Liver (tissue), 3 donors: ENCODE measurements at regions not wholly inside any gene's neighbourhood (a gene's known extent, or its start where the extent isn't known, plus 50 kb on each side); places are given as distances from the start of the nearest gene placed in this dataset.

Source experiments
- SP1 ChIP-seq: IDR thresholded peaks from 2 replicates; pipeline ENCODE4 v1.6.1; 2018; ENCODE audit warnings: antibody characterized with exemption, mild to moderate bottlenecking
- TF ChIP-seq, protein P1 (sequence below): fragments of 150-350 bp; IDR thresholded peaks from 2 replicates; pipeline ENCODE4 v1.5.1; 2017; ENCODE audit warnings: improper control_type of control experiment, low read depth, low read length; ENCODE audit not compliant: missing input control
- donor health status: healthy.
- donor health status: healthy.

DNA sequence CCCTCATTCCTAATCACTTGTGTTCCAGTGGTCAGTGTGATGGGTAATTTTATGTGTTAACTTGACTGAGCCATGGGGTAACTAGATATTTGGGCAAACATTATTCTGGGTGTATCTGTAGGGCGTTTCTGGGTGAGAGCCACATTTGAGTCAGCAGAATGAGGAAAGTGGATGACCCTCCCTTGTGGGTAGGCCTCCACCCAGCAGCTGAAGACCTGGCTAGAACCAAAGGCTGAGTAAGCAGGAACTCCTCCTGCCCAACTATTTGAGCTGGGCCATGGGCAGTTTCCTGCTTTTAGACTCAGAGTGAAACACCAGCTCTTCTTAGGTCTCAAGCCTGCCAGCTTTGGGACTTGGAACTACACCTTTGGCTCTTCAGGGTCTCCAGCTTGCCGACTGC lies 141.8 kb downstream of the ACKR3 start:
- TF ChIP-seq, protein P1, sequence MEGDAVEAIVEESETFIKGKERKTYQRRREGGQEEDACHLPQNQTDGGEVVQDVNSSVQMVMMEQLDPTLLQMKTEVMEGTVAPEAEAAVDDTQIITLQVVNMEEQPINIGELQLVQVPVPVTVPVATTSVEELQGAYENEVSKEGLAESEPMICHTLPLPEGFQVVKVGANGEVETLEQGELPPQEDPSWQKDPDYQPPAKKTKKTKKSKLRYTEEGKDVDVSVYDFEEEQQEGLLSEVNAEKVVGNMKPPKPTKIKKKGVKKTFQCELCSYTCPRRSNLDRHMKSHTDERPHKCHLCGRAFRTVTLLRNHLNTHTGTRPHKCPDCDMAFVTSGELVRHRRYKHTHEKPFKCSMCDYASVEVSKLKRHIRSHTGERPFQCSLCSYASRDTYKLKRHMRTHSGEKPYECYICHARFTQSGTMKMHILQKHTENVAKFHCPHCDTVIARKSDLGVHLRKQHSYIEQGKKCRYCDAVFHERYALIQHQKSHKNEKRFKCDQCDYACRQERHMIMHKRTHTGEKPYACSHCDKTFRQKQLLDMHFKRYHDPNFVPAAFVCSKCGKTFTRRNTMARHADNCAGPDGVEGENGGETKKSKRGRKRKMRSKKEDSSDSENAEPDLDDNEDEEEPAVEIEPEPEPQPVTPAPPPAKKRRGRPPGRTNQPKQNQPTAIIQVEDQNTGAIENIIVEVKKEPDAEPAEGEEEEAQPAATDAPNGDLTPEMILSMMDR: no peak
- TF ChIP-seq SP1: no peak
